K562 (cell line): ENCODE measurements at regions not wholly inside any gene's neighbourhood (a gene's known extent, or its start where the extent isn't known, plus 50 kb on each side); places are given as distances from the start of the nearest gene placed in this dataset.

Source experiments
- ARHGAP35 ChIP-seq: fragments of 450-650 bp; IDR thresholded peaks from 2 replicates; pipeline ENCODE4 v1.6.1; 2018; ENCODE audit not compliant: partially characterized antibody
- JUND ChIP-seq, 2 experiments: IDR thresholded peaks; 2 replicates in 1 of 2; 3 replicates in 1 of 2; pipeline ENCODE4 v1.6.1; 2011; ENCODE audit warnings: borderline replicate concordance in 2 of 2, low read depth in 2 of 2, low read length in 2 of 2, improper control_type of control experiment in 1 of 2, missing biosample characterization in 1 of 2, missing genetic modification characterization in 1 of 2, missing genetic modification reagents in 1 of 2
- SMC3 ChIP-seq: conservative IDR thresholded peaks from 2 replicates; pipeline ENCODE4 v1.6.1; 2011; ENCODE audit warnings: low read depth, low read length, improper control_type of control experiment; ENCODE audit not compliant: insufficient read depth
- ZBTB1 ChIP-seq: sonication (generic); formaldehyde crosslinking; IDR thresholded peaks from 2 replicates; pipeline ENCODE4 v1.8.1; 2023; ENCODE audit warnings: missing genetic modification reagents, low read depth, mild to moderate bottlenecking, borderline replicate concordance
- TF ChIP-seq, protein P1 (sequence below), 2 experiments: fragments of 450-650 bp; formaldehyde crosslinking in 1 of 2; IDR thresholded peaks; 2 replicates each; pipeline versions ENCODE4 v1.4.0 to v1.6.1; 2014 to 2020; ENCODE audit warnings: mild to moderate bottlenecking in 2 of 2, borderline replicate concordance in 1 of 2, low read depth in 1 of 2

DNA sequence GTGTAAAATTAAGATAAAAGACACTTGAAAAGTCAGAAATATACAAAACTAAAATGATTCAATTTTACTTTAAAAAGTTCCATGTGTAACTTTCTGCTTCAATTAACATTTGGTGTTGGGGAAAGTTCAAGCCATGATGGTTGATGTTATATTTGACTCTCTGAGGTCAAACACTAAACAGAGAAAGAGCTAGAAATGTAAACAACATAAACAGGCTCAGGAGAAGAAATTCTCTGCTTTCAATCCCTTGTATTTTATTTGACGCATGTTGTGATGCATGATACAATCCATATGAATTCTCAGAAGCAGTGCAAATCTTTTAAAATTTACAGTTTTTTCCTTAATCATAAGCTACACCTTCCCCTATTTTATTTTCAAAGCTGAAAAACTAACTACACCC is 822.4 kb downstream of the PCDH18 start:
- TF ChIP-seq ARHGAP35 = no peak
- TF ChIP-seq, protein P1, sequence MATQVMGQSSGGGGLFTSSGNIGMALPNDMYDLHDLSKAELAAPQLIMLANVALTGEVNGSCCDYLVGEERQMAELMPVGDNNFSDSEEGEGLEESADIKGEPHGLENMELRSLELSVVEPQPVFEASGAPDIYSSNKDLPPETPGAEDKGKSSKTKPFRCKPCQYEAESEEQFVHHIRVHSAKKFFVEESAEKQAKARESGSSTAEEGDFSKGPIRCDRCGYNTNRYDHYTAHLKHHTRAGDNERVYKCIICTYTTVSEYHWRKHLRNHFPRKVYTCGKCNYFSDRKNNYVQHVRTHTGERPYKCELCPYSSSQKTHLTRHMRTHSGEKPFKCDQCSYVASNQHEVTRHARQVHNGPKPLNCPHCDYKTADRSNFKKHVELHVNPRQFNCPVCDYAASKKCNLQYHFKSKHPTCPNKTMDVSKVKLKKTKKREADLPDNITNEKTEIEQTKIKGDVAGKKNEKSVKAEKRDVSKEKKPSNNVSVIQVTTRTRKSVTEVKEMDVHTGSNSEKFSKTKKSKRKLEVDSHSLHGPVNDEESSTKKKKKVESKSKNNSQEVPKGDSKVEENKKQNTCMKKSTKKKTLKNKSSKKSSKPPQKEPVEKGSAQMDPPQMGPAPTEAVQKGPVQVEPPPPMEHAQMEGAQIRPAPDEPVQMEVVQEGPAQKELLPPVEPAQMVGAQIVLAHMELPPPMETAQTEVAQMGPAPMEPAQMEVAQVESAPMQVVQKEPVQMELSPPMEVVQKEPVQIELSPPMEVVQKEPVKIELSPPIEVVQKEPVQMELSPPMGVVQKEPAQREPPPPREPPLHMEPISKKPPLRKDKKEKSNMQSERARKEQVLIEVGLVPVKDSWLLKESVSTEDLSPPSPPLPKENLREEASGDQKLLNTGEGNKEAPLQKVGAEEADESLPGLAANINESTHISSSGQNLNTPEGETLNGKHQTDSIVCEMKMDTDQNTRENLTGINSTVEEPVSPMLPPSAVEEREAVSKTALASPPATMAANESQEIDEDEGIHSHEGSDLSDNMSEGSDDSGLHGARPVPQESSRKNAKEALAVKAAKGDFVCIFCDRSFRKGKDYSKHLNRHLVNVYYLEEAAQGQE (IDR thresholded peaks at IDR 0.05; ENCODE audit: borderline replicate concordance) = no peak
- TF ChIP-seq, protein P1 (CRISPR knock-in tag; IDR thresholded peaks at IDR 0.05; ENCODE audit: low read depth) = no peak
- TF ChIP-seq JUND (IDR thresholded peaks at IDR 0.05; ENCODE audit: borderline replicate concordance, low read depth, low read length) = no peak
- TF ChIP-seq JUND (tag; IDR thresholded peaks at IDR 0.05; ENCODE audit: borderline replicate concordance, low read depth, low read length) = no peak
- TF ChIP-seq ZBTB1 (CRISPR knock-in tag) = no peak
- no peak for TF ChIP-seq SMC3
